Thoracic aorta (tissue), 2 donors: ENCODE measurements at regions not wholly inside any gene's neighbourhood (a gene's known extent, or its start where the extent isn't known, plus 50 kb on each side); places are given as distances from the start of the nearest gene placed in this dataset.
"Not testable (repeated sequence)": the region's sequence is repeated elsewhere in the genome, so short reads cannot be mapped to it uniquely, and the experiment has no call there.

Source experiments
- ATAC-seq: fragments of 150-250 bp; one replicate; pipeline ENCODE4 v1.8.0; 2017; ENCODE audit warnings: low read depth; ENCODE audit not compliant: insufficient number of reproducible peaks, low FRiP score
- DNase-seq: peaks from one replicate; pipeline ENCODE4 v3.0.0-alpha.2; 2020; ENCODE audit warnings: low spot score
- H3K27ac ChIP-seq, 2 donors: fragments of 200-600 bp; sonication (generic); 1 replicate in 1 of 2; 2 replicates in 1 of 2; pipeline ENCODE4 v1.5.1; 2016; ENCODE audit warnings: mild to moderate bottlenecking in 2 of 2, moderate library complexity in 2 of 2
- H3K27me3 ChIP-seq: fragments of 200-600 bp; sonication (generic); replicated peaks from 2 replicates; pipeline ENCODE4 v1.6.0; 2016; ENCODE audit warnings: mild to moderate bottlenecking; ENCODE audit not compliant: insufficient read depth
- H3K36me3 ChIP-seq: fragments of 200-600 bp; sonication (generic); one replicate; pipeline ENCODE4 v1.5.1; 2016
- H3K4me1 ChIP-seq, 2 donors: fragments of 200-600 bp; sonication (generic); 1 replicate in 1 of 2; 2 replicates in 1 of 2; pipeline versions ENCODE4 v1.5.1 to v1.6.0; 2016; ENCODE audit warnings: low read depth in 2 of 2, mild to moderate bottlenecking in 1 of 2; ENCODE audit not compliant: control insufficient read depth in 1 of 2
- H3K4me3 ChIP-seq: fragments of 200-600 bp; sonication (generic); 2 replicates; pipeline ENCODE4 v1.5.1; 2016; ENCODE audit warnings: mild to moderate bottlenecking
- H3K9me3 ChIP-seq: fragments of 200-600 bp; sonication (generic); 2 replicates; pipeline ENCODE4 v1.5.1; 2016
- TF ChIP-seq, protein P1 (sequence below): fragments of 200-600 bp; sonication (generic); IDR thresholded peaks from one replicate; pipeline ENCODE4 v1.5.1; 2019; ENCODE audit warnings: antibody characterized with exemption

DNA sequence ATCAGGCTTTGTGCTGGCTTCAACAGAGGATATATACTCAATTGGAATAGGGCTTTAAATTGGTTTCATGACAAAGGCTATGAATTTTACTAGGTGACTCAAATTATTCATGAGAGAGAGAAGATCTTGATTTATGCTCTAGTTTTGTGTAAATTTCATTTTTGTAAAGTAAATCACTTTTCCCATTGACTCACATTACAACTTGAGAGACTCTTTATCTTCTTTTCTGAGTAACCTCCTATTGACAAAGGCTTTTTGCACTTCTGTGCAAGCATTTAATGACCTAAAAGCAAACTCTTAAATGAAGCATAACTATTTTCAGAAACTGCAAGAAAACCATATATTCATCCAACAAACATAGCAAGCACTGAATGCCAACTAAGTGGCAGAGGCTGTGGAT is 98.5 kb upstream of the RHOBTB1 start:
- DNase-seq: no peak
- no peak for ATAC-seq
- H3K9me3 ChIP-seq: no peaks in the 10 kb centered on the region
- no peaks in the 10 kb centered on the region for H3K27me3 ChIP-seq
- TF ChIP-seq, protein P1, sequence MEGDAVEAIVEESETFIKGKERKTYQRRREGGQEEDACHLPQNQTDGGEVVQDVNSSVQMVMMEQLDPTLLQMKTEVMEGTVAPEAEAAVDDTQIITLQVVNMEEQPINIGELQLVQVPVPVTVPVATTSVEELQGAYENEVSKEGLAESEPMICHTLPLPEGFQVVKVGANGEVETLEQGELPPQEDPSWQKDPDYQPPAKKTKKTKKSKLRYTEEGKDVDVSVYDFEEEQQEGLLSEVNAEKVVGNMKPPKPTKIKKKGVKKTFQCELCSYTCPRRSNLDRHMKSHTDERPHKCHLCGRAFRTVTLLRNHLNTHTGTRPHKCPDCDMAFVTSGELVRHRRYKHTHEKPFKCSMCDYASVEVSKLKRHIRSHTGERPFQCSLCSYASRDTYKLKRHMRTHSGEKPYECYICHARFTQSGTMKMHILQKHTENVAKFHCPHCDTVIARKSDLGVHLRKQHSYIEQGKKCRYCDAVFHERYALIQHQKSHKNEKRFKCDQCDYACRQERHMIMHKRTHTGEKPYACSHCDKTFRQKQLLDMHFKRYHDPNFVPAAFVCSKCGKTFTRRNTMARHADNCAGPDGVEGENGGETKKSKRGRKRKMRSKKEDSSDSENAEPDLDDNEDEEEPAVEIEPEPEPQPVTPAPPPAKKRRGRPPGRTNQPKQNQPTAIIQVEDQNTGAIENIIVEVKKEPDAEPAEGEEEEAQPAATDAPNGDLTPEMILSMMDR: no peak
- no peaks in the 10 kb centered on the region for H3K4me1 ChIP-seq
- H3K4me3 ChIP-seq: no peak overlapping the region
- no peaks in the 10 kb centered on the region for H3K36me3 ChIP-seq
- H3K27ac ChIP-seq: no peak overlapping the region

- ATAC-seq: no peak
- Histone ChIP-seq H3K9me3 (no peaks in the 10 kb centered on the region), H3K36me3 (no peaks in the 10 kb centered on the region), H3K27ac (no peak overlapping the region), H3K4me1 (no peaks in the 10 kb centered on the region), H3K4me3 (no peak overlapping the region), H3K27me3 (no peaks in the 10 kb centered on the region)
- no peak for DNase-seq
- TF ChIP-seq, protein P1: no peak
These were observed 96.5 kb upstream of the RHOBTB1 start for GRCh38 chr10:61040399-61041016.

DNA sequence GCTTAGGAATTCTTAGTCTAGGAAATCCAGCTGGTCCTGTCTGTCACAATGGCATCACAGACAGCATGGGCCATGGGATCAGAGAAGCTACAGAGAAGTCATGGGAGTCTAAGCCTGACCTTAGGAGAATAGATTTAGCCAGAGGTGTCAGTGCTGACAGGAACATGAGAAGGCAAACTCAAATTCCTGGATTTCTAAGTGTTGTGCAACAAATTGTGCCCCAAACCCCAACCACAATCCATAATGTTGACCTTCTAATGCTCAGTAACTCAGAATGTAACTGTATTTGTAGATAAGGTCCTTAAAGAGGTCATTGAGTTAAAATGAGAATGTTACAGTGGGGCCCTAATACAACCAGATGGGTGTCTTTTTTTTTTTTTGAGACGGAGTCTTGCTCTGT is 95.9 kb upstream of the RHOBTB1 start:
- H3K27me3 ChIP-seq: no peaks in the 10 kb centered on the region
- no peaks in the 10 kb centered on the region for H3K36me3 ChIP-seq
- no peaks in the 10 kb centered on the region for H3K4me1 ChIP-seq
- no peak overlapping the region for H3K27ac ChIP-seq
- TF ChIP-seq, protein P1: no peak
- ATAC-seq: no peak
- no peak for DNase-seq
- no peaks in the 10 kb centered on the region for H3K9me3 ChIP-seq
- H3K4me3 ChIP-seq: no peak overlapping the region

DNA sequence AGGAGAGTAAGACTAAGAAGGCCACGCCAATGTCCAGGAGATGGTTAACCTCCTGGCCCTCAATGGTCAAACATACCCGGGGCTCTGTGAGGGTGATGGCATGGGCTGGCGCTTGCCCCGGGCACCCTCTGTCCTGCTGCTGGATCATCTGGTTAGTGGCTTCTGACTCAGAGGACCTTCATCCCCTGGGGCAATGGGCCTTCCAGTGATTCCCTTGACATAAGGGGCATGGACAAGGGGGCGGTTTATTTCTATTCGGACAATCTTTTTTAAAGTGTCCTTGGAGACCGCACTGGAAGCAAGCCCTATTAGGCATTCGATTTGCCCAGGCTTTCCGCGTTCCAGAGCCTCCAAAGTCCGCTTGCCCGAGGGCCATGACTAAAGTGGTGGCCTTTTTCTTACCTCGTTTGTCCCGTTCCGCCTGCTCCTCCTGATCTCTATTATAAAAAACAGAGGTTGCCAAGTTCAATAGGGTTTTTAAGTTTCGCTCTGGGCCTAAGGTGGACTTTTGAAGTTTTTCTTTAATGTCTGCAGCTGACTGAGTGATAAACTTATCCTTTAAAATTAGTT is 93.4 kb upstream of the RHOBTB1 start:
- DNase-seq, H3K27ac ChIP-seq, H3K36me3 ChIP-seq, H3K4me1 ChIP-seq, H3K4me3 ChIP-seq, H3K9me3 ChIP-seq, ATAC-seq, H3K27me3 ChIP-seq: not testable (repeated sequence)

DNA sequence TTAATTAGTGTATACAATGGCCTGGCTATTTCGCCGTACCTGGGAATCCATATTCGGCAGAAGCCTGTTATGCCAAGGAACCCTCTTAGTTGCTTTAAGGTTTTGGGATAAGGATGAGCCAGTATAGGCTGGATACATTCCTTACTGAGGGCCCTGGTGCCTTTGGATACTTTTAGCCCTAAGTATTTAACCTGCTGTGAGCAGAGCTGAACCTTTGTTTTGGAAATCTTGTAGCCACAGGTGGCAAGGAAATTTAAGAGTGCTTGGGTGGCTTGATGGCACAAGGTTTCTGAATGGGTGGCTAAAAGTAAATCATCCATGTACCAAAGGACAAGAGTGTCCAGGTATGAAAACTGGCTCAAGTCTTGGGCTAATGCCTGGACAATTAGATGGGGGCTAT is 92.2 kb upstream of the RHOBTB1 start:
- not testable (repeated sequence) for H3K4me3 ChIP-seq, DNase-seq, H3K27me3 ChIP-seq, H3K4me1 ChIP-seq, H3K36me3 ChIP-seq, ATAC-seq, H3K9me3 ChIP-seq, H3K27ac ChIP-seq

- Histone ChIP-seq H3K4me1 (no peaks in the 10 kb centered on the region), H3K4me3 (no peak overlapping the region), H3K27me3 (no peaks in the 10 kb centered on the region), H3K27ac (no peak overlapping the region), H3K9me3 (no peaks in the 10 kb centered on the region), H3K36me3 (no peaks in the 10 kb centered on the region)
- no peak for DNase-seq
- TF ChIP-seq, protein P1: no peak
- no peak for ATAC-seq
These were observed 87.4 kb upstream of the RHOBTB1 start for GRCh38 chr10:61031341-61031740.
